Spinal cord (tissue), 9 donors: ENCODE measurements at regions not wholly inside any gene's neighbourhood (a gene's known extent, or its start where the extent isn't known, plus 50 kb on each side); places are given as distances from the start of the nearest gene placed in this dataset.
"Not testable (repeated sequence)": the region's sequence is repeated elsewhere in the genome, so short reads cannot be mapped to it uniquely, and the experiment has no call there.

Source experiments
- DNase-seq, 6 donors: peaks; one replicate each; pipeline versions ENCODE4 v3.0.0 to v3.0.0-alpha.2; 2013 to 2015; ENCODE audit warnings: low spot score in 6 of 6, low read depth in 4 of 6
- H3K27ac ChIP-seq: one replicate; pipeline ENCODE4 v1.5.1; 2013; ENCODE audit warnings: low read depth, low read length, control low read depth
- H3K27me3 ChIP-seq: one replicate; pipeline ENCODE4 v1.6.1; 2013; ENCODE audit warnings: low read length; ENCODE audit not compliant: control insufficient read depth, insufficient read depth
- H3K36me3 ChIP-seq: one replicate; pipeline ENCODE4 v1.6.1; 2013; ENCODE audit warnings: low read length; ENCODE audit not compliant: control insufficient read depth, insufficient read depth
- H3K4me1 ChIP-seq: one replicate; pipeline ENCODE4 v1.6.1; 2013; ENCODE audit warnings: low read length; ENCODE audit not compliant: control insufficient read depth, insufficient read depth
- H3K4me3 ChIP-seq: one replicate; pipeline ENCODE4 v1.5.1; 2013; ENCODE audit warnings: low read depth, low read length, control low read depth
- H3K9me3 ChIP-seq: one replicate; pipeline ENCODE4 v1.6.1; 2013; ENCODE audit warnings: low read length; ENCODE audit not compliant: control insufficient read depth, insufficient read depth
- WGBS: methylation state at CpG from one replicate; pipeline ENCODE4 v1.1.5; 2013; ENCODE audit warnings: missing lambda C conversion rate; ENCODE audit not compliant: insufficient coverage; 5-methylcytosine and 5-hydroxymethylcytosine counted together
- donor health status: healthy.

DNA sequence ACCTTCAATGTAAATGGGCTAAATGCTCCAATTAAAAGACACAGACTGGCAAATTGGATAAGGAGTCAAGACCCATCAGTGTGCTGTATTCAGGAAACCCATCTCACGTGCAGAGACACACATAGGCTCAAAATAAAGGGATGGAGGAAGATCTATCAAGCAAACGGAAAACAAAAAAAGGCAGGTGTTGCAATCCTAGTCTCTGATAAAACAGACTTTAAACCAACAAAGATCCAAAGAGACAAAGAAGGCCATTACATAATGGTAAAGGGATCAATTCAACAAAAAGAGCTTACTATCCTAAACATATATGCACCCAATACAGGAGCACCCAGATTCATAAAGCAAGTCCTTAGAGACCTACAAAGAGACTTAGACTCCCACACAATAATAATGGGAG lies 161.6 kb downstream of the AHSP start:
- H3K9me3 ChIP-seq, H3K27me3 ChIP-seq, DNase-seq, H3K36me3 ChIP-seq, H3K4me1 ChIP-seq, H3K4me3 ChIP-seq, H3K27ac ChIP-seq: not testable (repeated sequence)
- WGBS, result no CpG with 5 or more reads among the region's 2 CpGs

DNA sequence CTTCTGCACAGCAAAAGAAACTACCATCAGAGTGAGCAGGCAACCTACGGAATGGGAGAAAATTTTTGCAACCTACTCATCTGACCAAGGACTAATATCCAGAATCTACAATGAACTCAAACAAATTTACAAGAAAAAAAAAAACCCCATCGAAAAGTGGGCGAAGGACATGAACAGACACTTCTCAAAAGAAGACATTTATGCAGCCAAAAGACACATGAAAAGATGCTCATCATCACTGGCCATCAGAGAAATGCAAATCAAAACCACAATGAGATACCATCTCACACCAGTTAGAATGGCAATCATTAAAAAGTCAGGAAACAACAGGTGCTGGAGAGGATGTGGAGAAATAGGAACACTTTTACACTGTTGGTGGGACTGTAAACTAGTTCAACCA lies 164.6 kb downstream of the AHSP start:
- H3K4me3 ChIP-seq, H3K27me3 ChIP-seq, H3K27ac ChIP-seq, H3K4me1 ChIP-seq, H3K9me3 ChIP-seq, H3K36me3 ChIP-seq, DNase-seq: not testable (repeated sequence)
- whole genome bisulfite sequencing, result no CpG with 5 or more reads among the region's 3 CpGs

DNA sequence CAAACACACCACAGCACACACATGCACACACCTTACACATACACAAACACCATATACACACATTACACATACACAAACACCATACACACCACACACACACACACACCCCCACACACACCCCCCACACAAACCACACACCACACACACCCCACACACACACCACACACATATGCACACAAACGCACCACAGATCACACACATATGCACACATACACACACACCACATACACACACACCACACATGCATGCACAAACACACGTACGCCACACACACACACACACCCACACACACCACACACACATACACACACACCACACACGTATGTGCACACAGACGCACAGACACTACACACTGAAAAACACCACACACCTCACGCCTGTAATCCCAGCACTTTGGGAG lies 166.0 kb downstream of the AHSP start:
- WGBS, result 94% methylated on average over 3 of the region's 6 CpGs
- DNase-seq, result no peak
- Histone ChIP-seq H3K27ac (no peak overlapping the region), H3K27me3 (no peaks in the 10 kb centered on the region), H3K9me3 (no peaks in the 10 kb centered on the region), H3K4me3 (no peak overlapping the region), H3K36me3 (no peaks in the 10 kb centered on the region), H3K4me1 (no peaks in the 10 kb centered on the region)

DNA sequence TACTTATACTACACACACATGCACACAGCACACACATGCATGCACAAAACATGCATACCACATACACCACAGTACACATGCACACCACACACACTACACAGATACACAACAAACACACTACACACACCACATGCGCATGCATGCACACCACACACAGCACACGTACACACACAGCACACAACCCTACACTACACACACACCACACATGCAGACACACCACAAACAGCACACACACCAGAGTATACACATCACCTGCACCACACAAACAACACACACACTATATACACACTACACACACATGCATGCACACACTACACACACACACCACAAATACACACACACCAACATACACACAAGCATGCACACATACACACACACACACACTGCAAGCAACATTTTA lies 166.8 kb downstream of the AHSP start:
- Histone ChIP-seq H3K27ac (no peak overlapping the region), H3K36me3 (no peaks in the 10 kb centered on the region), H3K9me3 (no peaks in the 10 kb centered on the region), H3K4me1 (no peaks in the 10 kb centered on the region), H3K27me3 (no peaks in the 10 kb centered on the region), H3K4me3 (no peak overlapping the region)
- no peak for DNase-seq
- 100% methylated on average over 2 of the region's 2 CpGs for WGBS

DNA sequence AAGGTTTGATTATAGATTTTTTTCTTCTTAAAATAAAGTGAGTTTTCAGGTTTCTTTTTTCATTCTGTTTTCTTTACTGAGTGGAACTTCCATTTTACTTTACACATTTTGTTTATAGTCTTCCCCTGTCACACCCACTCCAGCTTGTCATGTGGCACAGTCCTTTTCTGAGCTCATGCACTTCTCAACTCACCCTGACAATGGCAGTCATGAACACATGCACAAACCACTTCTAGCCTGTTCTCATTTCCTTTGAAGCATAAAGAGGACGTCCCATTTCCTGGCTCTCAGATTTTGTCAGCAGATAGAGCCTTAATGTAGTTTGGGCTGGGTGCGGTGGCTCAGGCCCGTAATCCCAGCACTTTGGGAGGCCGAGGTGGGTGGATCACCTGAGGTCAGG lies 168.0 kb downstream of the AHSP start:
- WGBS, result 63% methylated on average over 2 of the region's 4 CpGs
- Histone ChIP-seq H3K36me3 (no peaks in the 10 kb centered on the region), H3K27ac (no peak overlapping the region), H3K9me3 (no peaks in the 10 kb centered on the region), H3K4me3 (no peak overlapping the region), H3K4me1 (peaks cover 3% of the 10 kb centered on the region), H3K27me3 (no peaks in the 10 kb centered on the region)
- DNase-seq, result no peak

DNA sequence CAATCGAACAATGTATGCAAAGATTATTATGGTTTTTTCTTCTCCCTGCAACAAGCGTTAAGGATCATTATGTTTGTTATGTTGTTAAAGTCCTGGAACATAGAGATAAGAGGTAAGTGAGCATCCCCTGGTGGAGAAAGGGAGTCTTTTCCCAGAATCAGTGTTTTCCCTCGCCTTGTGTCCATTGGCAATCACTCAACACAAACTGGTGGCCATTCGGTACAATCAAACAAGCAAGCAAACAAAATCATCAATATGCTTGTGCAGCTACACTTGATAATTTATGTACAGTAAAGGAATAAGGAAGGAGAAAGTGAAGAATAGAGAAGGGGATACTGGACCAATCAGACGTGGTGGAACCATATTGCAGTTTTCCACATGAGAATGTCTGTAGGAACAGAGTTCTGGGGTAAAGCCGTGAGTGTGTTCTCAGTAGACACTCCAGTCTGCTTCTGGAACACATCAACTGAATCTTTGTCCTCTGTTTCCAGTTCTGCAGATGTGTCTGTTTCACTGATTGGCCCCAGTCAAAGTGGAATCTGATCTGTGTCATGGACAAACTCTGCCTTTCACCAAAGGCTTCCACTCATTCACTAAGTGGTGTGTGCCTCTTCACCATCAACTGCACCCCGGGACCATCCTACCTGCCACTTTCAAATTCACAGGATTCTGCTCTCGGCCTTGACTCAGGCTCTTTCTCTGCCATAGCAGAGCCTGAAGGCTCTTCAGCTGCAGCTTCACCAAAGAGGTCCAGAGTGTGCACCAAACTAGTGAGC lies 169.5 kb downstream of the AHSP start:
- peak in 3 of 6 donors; percentile 12 to 59 (median 42) for DNase-seq
- 69% methylated on average over 4 of the region's 8 CpGs for WGBS

DNA sequence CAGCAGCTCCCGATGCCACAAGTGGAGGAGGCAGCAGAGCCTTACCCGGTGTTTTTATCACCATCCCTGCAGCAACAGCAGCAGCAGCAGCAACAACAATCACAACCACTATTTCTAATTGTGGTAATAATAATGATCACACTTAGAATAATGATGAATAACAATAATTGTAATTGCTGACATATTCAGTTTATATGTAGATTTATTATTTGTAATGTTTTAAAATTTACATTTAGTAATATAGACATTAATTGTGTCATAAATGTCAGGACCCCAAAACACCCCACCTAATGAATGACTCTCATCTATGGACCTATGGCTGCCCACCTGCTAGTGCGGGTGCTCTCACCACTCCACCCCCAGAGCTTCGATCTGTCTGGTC lies 170.0 kb downstream of the AHSP start:
- H3K9me3 ChIP-seq, result no peaks in the 10 kb centered on the region
- WGBS, result 100% methylated on average over 1 of the region's 4 CpGs
- H3K36me3 ChIP-seq, result peaks cover 4% of the 10 kb centered on the region
- DNase-seq, result no peak
- no peaks in the 10 kb centered on the region for H3K27me3 ChIP-seq
- H3K27ac ChIP-seq, result no peak overlapping the region
- peaks cover 3% of the 10 kb centered on the region for H3K4me1 ChIP-seq
- H3K4me3 ChIP-seq, result no peak overlapping the region

More for the DNA sequence above, 169.5 kb downstream of the AHSP start:
- Histone ChIP-seq H3K4me1 (peaks cover 3% of the 10 kb centered on the region), H3K36me3 (no peaks in the 10 kb centered on the region), H3K27me3 (no peaks in the 10 kb centered on the region), H3K9me3 (no peaks in the 10 kb centered on the region), H3K27ac (no peak overlapping the region), H3K4me3 (no peak overlapping the region)

DNA sequence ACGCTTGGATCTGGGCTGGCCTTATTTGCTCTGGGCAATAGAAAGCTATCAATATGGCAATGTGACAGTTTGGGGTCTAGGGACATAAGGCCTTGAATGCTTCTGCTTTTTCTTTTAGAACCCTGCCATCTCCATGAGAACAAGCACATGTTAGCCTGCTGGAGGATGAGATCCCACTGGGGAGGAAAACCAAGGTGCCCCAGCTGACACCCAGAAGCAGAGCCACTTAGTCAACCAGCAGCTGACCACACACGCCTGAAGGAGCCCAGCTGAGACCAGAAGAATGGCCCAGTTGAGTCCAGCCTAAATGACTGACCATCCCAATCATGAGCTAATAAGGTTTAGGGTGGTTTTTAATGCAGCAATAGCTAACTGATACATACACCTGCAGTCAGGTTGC lies 171.2 kb downstream of the AHSP start:
- no peaks in the 10 kb centered on the region for H3K27me3 ChIP-seq
- 42% methylated on average over 1 of the region's 2 CpGs for WGBS
- no peak overlapping the region for H3K4me3 ChIP-seq

DNA sequence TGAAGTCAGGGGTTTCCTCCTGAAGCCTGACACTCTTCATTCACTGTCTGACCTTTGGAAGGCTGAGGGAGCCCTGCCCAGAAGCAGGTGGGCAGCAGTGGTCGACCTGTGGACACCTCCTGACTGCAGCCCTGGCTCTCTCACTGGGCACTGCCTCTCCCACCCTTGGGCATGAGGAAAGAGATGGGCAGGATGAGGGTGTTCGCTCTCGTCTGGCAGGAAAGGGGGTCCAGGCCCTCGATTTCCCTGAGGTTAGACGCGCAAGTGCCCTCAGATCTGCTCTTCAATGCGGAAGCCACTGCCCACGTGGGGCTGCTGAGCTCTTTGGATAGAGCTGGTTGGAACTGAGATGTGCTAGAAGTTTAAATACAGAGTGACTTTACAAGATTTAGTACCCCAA lies 171.9 kb downstream of the AHSP start:
- Histone ChIP-seq H3K36me3 (peaks cover 23% of the 10 kb centered on the region), H3K4me3 (no peak overlapping the region), H3K9me3 (no peaks in the 10 kb centered on the region), H3K27me3 (no peaks in the 10 kb centered on the region), H3K4me1 (peaks cover 3% of the 10 kb centered on the region), H3K27ac (no peak overlapping the region)
- no peak for DNase-seq
- WGBS, result 68% methylated on average over 6 of the region's 8 CpGs

More for the DNA sequence above, 171.2 kb downstream of the AHSP start:
- Histone ChIP-seq H3K27ac (no peak overlapping the region), H3K9me3 (no peaks in the 10 kb centered on the region), H3K4me1 (peaks cover 3% of the 10 kb centered on the region), H3K36me3 (peaks cover 16% of the 10 kb centered on the region)
- no peak for DNase-seq

DNA sequence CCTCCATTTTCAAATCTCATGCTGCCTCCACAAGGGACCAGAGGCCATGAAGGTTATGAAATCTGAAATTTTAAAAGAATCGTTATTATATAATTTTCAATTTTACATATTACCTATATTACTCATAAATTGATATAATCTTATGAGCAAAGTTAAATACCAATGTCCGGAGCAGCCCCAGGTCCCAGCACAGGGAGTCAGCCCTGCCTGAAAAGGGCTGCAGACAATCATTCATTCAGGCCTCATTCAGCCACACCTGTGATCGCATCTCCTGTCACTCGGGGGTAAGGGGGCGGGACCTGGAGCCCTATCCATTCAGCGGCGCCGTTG lies 172.5 kb downstream of the AHSP start:
- Histone ChIP-seq H3K36me3 (peaks cover 27% of the 10 kb centered on the region), H3K27ac (no peak overlapping the region), H3K4me1 (peaks cover 3% of the 10 kb centered on the region), H3K27me3 (no peaks in the 10 kb centered on the region), H3K9me3 (no peaks in the 10 kb centered on the region), H3K4me3 (peak overlapping the region; percentile 51)
- DNase-seq, result no peak
- 2% methylated on average over 7 of the region's 8 CpGs for WGBS
